Esophagus squamous epithelium (tissue), 5 donors: ENCODE measurements at regions not wholly inside any gene's neighbourhood (a gene's known extent, or its start where the extent isn't known, plus 50 kb on each side); places are given as distances from the start of the nearest gene placed in this dataset.

ENCODE experiments used
- DNase-seq: peaks from one replicate; lab custom pipeline; 2025; lab: John Stamatoyannopoulos, UW
- H3K27ac ChIP-seq, 4 donors: fragments of 200-600 bp; sonication (generic); one replicate each; pipeline ENCODE4 v1.5.1; 2016 to 2019; ENCODE audit warnings: mild to moderate bottlenecking in 1 of 4
- H3K27me3 ChIP-seq, 4 donors: fragments of 200-600 bp; sonication (generic); 1 replicate in 3 of 4; 2 replicates in 1 of 4; pipeline versions ENCODE4 v1.5.1 to v1.6.0; 2017 to 2021; ENCODE audit warnings: antibody characterized with exemption in 1 of 4
- H3K36me3 ChIP-seq, 3 donors: fragments of 200-600 bp; sonication (generic); one replicate each; pipeline ENCODE4 v1.5.1; 2016 to 2019
- H3K4me1 ChIP-seq, 3 donors: fragments of 200-600 bp; sonication (generic); one replicate each; pipeline ENCODE4 v1.5.1; 2017 to 2019
- H3K4me3 ChIP-seq, 4 donors: fragments of 200-600 bp; sonication (generic); 1 replicate in 3 of 4; 2 replicates in 1 of 4; pipeline ENCODE4 v1.5.1; 2016 to 2019; ENCODE audit warnings: mild to moderate bottlenecking in 2 of 4, moderate library complexity in 1 of 4
- H3K9me3 ChIP-seq, 3 donors: fragments of 200-600 bp; sonication (generic); one replicate each; pipeline ENCODE4 v1.5.1; 2016 to 2019
- CTCF ChIP-seq, 6 experiments: fragments of 450-650 bp in 4 of 6; fragments of 200-600 bp in 2 of 6; sonication (generic) in 2 of 6; IDR thresholded peaks; one replicate each; pipeline ENCODE4 v1.5.1; 2016 to 2019; ENCODE audit warnings: antibody characterized with exemption in 6 of 6, mild to moderate bottlenecking in 4 of 6, moderate library complexity in 4 of 6
- POLR2A ChIP-seq, 4 donors: fragments of 450-650 bp; IDR thresholded peaks; one replicate each; pipeline ENCODE4 v1.6.1; 2017; ENCODE audit warnings: antibody characterized with exemption in 4 of 4, mild to moderate bottlenecking in 4 of 4, moderate library complexity in 3 of 4
- WGBS, 2 donors: methylation state at CpG; one replicate each; pipeline ENCODE4 v1.1.5; 2018; 5-methylcytosine and 5-hydroxymethylcytosine counted together
- intact Hi-C: fragments of 100-400 bp; cut with DNase I; formaldehyde crosslinking; loops from one replicate; pipeline ENCODE4 v1.15.0; 2022
- donor health status: DM: yes; HTN: yes; CAD: no.

GRCh38 chr20:60252866-60253265 is 294.6 kb downstream of the CDH26 start:
- TF ChIP-seq POLR2A (IDR thresholded peaks at IDR 0.05) (no peak), CTCF (IDR thresholded peaks at IDR 0.05) (no peak)
- H3K4me3 ChIP-seq, result no peak overlapping the region
- no peaks in the 10 kb centered on the region for H3K9me3 ChIP-seq
- no peaks in the 10 kb centered on the region for H3K4me1 ChIP-seq
- peaks cover 0 to 8% (median 0%) of the 10 kb centered on the region in 4 donors for H3K27me3 ChIP-seq
- intact Hi-C loops, result no loop called here
- DNase-seq, result no peak
- H3K27ac ChIP-seq, result no peak overlapping the region
- 52 to 90% methylated on average over 2 of the region's 2 CpGs for WGBS, 2 donors
- no peaks in the 10 kb centered on the region for H3K36me3 ChIP-seq

- Histone ChIP-seq H3K27me3 (peaks cover 0 to 8% (median 0%) of the 10 kb centered on the region in 4 donors), H3K36me3 (no peaks in the 10 kb centered on the region), H3K9me3 (no peaks in the 10 kb centered on the region), H3K4me3 (no peak overlapping the region), H3K4me1 (no peaks in the 10 kb centered on the region), H3K27ac (no peak overlapping the region)
- intact Hi-C loops, result no loop called here
- no peak for TF ChIP-seq CTCF (IDR thresholded peaks at IDR 0.05)
- no peak for TF ChIP-seq POLR2A (IDR thresholded peaks at IDR 0.05)
- no CpG with 5 or more reads among the region's 6 CpGs for WGBS, 2 donors
- no peak for DNase-seq
Observed at GRCh38 chr20:60253471-60253870, 295.2 kb downstream of the CDH26 start.

GRCh38 chr20:60254901-60255411 is 296.7 kb downstream of the CDH26 start:
- no peaks in the 10 kb centered on the region for H3K36me3 ChIP-seq
- H3K4me3 ChIP-seq, result no peak overlapping the region
- DNase-seq, result no peak
- TF ChIP-seq POLR2A (IDR thresholded peaks at IDR 0.05) (no peak), CTCF (IDR thresholded peaks at IDR 0.05) (no peak)
- no peaks in the 10 kb centered on the region for H3K4me1 ChIP-seq
- no peaks in the 10 kb centered on the region for H3K9me3 ChIP-seq
- H3K27me3 ChIP-seq, result peaks cover 0 to 8% (median 0%) of the 10 kb centered on the region in 4 donors
- WGBS, 2 donors, result 38 to 46% methylated on average over 6 of the region's 6 CpGs
- no peak overlapping the region for H3K27ac ChIP-seq
- intact Hi-C loops, result no loop called here

GRCh38 chr20:60255415-60255814 is 297.2 kb downstream of the CDH26 start:
- 45 to 58% methylated on average over 3 of the region's 3 CpGs for WGBS, 2 donors
- Histone ChIP-seq H3K4me3 (no peak overlapping the region), H3K9me3 (no peaks in the 10 kb centered on the region), H3K27ac (no peak overlapping the region), H3K36me3 (no peaks in the 10 kb centered on the region), H3K4me1 (no peaks in the 10 kb centered on the region), H3K27me3 (peaks cover 0 to 8% (median 0%) of the 10 kb centered on the region in 4 donors)
- intact Hi-C loops, result no loop called here
- no peak for TF ChIP-seq CTCF (IDR thresholded peaks at IDR 0.05)
- TF ChIP-seq POLR2A (IDR thresholded peaks at IDR 0.05), result no peak
- no peak for DNase-seq

- Histone ChIP-seq H3K4me1 (no peaks in the 10 kb centered on the region), H3K4me3 (no peak overlapping the region), H3K9me3 (no peaks in the 10 kb centered on the region), H3K27ac (no peak overlapping the region), H3K36me3 (no peaks in the 10 kb centered on the region), H3K27me3 (peaks cover 0 to 8% (median 0%) of the 10 kb centered on the region in 4 donors)
- intact Hi-C loops, result no loop called here
- WGBS, 2 donors, result 76 to 77% methylated on average over 5 to 6 of the region's 6 CpGs
- TF ChIP-seq POLR2A (IDR thresholded peaks at IDR 0.05) (no peak), CTCF (IDR thresholded peaks at IDR 0.05) (no peak)
- no peak for DNase-seq
Observed at GRCh38 chr20:60255866-60256265, 297.6 kb downstream of the CDH26 start.
